Osteoblast (primary cell): ENCODE measurements at regions not wholly inside any gene's neighbourhood (a gene's known extent, or its start where the extent isn't known, plus 50 kb on each side); places are given as distances from the start of the nearest gene placed in this dataset.

Experiments
- DNase-seq: peaks from one replicate; pipeline ENCODE4 v3.0.0; 2011; ENCODE audit warnings: low spot score, mixed read lengths; ENCODE audit not compliant: insufficient read length; ENCODE audit errors: missing footprints
- H2AFZ ChIP-seq: 2 replicates; pipeline ENCODE4 v1.6.0; 2011; ENCODE audit warnings: mild to moderate bottlenecking, low read length
- H3K27ac ChIP-seq: 2 replicates; pipeline ENCODE4 v1.5.1; 2011; ENCODE audit warnings: mild to moderate bottlenecking, low read depth, low read length, moderate library complexity
- H3K27me3 ChIP-seq: 2 replicates; pipeline ENCODE4 v1.6.0; 2012; ENCODE audit warnings: mild to moderate bottlenecking, control low read depth, inconsistent platforms, low read length, moderate library complexity; ENCODE audit not compliant: insufficient read depth
- H3K36me3 ChIP-seq: 2 replicates; pipeline ENCODE4 v1.5.1; 2011; ENCODE audit warnings: mild to moderate bottlenecking, low read length, control low read depth, moderate library complexity; ENCODE audit not compliant: insufficient read depth
- H3K4me1 ChIP-seq: 2 replicates; pipeline ENCODE4 v1.5.1; 2011; ENCODE audit warnings: mild to moderate bottlenecking, low read length, control low read depth, moderate library complexity; ENCODE audit not compliant: insufficient read depth
- H3K4me2 ChIP-seq: 2 replicates; pipeline ENCODE4 v1.6.0; 2011; ENCODE audit warnings: mild to moderate bottlenecking, low read length; ENCODE audit not compliant: insufficient read depth
- H3K4me3 ChIP-seq: fragments of 200-600 bp; sonication (generic); 3 replicates; pipeline ENCODE4 v1.5.1; 2012; ENCODE audit warnings: mild to moderate bottlenecking, low read length, inconsistent platforms; ENCODE audit not compliant: insufficient read depth
- H3K79me2 ChIP-seq: 2 replicates; pipeline ENCODE4 v1.6.0; 2012; ENCODE audit warnings: mild to moderate bottlenecking, low read length, control low read depth, inconsistent platforms; ENCODE audit not compliant: insufficient read depth
- H3K9me3 ChIP-seq: 2 replicates; pipeline ENCODE4 v1.5.1; 2011; ENCODE audit warnings: low read depth, low read length, control low read depth
- H4K20me1 ChIP-seq: 2 replicates; pipeline ENCODE4 v1.6.0; 2012; ENCODE audit warnings: mild to moderate bottlenecking, low read length, control low read depth; ENCODE audit not compliant: insufficient read depth
- TF ChIP-seq, protein P1 (sequence below): IDR thresholded peaks from 2 replicates; pipeline ENCODE4 v1.5.1; 2011; ENCODE audit warnings: mild to moderate bottlenecking, low read depth, low read length, moderate library complexity; ENCODE audit errors: extremely low read depth

DNA sequence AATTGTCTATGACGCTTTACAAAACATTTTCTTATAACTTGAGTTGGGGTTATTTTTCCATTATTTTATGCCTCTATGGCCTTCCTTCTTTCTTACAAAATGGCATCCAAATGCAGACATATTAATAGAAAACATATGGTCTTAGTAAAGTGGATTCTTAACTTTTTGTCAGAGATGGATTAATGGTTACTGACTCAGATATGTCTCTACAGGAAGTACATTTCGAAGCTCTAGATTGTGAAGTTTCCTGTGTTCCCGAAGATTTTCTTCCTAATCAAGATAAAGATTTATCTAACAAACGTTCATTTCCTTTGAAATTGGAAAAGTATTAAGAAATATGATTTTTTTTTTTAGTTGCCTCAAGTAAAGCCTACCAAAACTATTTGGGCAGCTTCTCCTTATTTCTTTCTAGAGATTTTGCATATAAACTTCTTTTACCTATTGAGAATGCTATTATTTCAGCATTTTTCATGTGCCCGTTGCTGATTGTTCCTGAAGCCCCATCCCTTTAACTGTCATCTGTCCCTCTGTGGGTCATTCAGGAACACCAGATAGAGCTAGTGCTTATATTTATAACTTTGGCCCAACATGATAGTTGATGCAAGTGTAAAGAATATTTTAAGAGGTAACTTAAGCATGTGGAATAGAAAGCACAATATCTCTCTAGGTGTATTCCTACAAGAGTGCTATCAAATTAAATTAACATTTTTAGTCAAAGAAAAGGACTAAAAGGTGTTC is 498.0 kb downstream of the CCDC85A start:
- Histone ChIP-seq H4K20me1 (no peaks in the 10 kb centered on the region), H3K27me3 (no peaks in the 10 kb centered on the region), H3K4me1 (peaks cover 4% of the 10 kb centered on the region), H3K9me3 (no peaks in the 10 kb centered on the region), H3K4me2 (no peak overlapping the region), H3K79me2 (no peaks in the 10 kb centered on the region), H3K27ac (no peak overlapping the region), H3K36me3 (no peaks in the 10 kb centered on the region), H3K4me3 (no peak overlapping the region), H2AFZ (no peak overlapping the region)
- TF ChIP-seq, protein P1, sequence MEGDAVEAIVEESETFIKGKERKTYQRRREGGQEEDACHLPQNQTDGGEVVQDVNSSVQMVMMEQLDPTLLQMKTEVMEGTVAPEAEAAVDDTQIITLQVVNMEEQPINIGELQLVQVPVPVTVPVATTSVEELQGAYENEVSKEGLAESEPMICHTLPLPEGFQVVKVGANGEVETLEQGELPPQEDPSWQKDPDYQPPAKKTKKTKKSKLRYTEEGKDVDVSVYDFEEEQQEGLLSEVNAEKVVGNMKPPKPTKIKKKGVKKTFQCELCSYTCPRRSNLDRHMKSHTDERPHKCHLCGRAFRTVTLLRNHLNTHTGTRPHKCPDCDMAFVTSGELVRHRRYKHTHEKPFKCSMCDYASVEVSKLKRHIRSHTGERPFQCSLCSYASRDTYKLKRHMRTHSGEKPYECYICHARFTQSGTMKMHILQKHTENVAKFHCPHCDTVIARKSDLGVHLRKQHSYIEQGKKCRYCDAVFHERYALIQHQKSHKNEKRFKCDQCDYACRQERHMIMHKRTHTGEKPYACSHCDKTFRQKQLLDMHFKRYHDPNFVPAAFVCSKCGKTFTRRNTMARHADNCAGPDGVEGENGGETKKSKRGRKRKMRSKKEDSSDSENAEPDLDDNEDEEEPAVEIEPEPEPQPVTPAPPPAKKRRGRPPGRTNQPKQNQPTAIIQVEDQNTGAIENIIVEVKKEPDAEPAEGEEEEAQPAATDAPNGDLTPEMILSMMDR: no peak
- no peak for DNase-seq

DNA sequence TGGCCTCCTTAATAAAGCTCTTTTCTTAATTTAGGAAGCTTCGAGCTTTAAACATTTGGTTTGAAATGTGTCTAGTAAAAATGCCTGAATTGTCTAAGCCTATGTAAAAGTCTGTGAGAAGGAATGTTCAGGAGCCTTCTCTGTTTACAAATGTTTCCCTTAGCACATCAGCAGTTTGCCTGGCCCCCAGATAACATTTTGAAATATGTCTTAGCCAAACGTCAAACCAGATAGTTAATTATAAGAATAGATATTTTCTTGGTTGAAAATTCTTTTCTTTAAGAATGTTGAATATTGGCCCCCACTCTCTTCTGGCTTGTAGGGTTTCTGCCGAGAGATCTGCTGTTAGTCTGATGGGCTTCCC is 498.6 kb downstream of the CCDC85A start:
- peaks cover 4% of the 10 kb centered on the region for H3K4me1 ChIP-seq
- no peak overlapping the region for H2AFZ ChIP-seq
- H3K4me3 ChIP-seq: no peak overlapping the region
- H4K20me1 ChIP-seq: no peaks in the 10 kb centered on the region
- no peaks in the 10 kb centered on the region for H3K36me3 ChIP-seq
- no peaks in the 10 kb centered on the region for H3K79me2 ChIP-seq
- H3K27me3 ChIP-seq: no peaks in the 10 kb centered on the region
- H3K4me2 ChIP-seq: no peak overlapping the region
- DNase-seq: no peak
- TF ChIP-seq, protein P1: no peak
- H3K27ac ChIP-seq: no peak overlapping the region
- H3K9me3 ChIP-seq: no peaks in the 10 kb centered on the region

DNA sequence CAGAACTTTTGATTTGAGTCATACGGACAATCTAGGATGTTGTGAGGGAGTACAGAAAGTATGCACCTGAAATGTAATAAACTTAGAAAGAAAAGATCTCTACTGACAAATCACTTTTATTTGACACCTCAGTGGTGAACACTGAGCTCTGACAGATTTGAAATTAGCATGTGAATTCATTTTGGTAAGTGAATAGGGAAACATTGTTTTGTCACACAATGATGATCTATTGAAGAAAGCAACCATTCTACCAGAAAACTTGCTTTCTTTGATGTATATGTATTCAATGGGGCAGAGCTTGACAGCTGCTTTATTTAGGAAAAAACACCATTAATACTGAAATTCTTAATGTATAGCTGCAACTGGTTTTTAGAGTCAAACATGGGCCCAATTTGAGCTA is 500.5 kb downstream of the CCDC85A start:
- Histone ChIP-seq H2AFZ (no peak overlapping the region), H3K27ac (no peak overlapping the region), H3K36me3 (no peaks in the 10 kb centered on the region), H3K79me2 (no peaks in the 10 kb centered on the region), H4K20me1 (no peaks in the 10 kb centered on the region), H3K4me2 (no peak overlapping the region), H3K4me3 (no peak overlapping the region), H3K9me3 (no peaks in the 10 kb centered on the region), H3K27me3 (no peaks in the 10 kb centered on the region), H3K4me1 (peaks cover 4% of the 10 kb centered on the region)
- DNase-seq: no peak
- TF ChIP-seq, protein P1: no peak

DNA sequence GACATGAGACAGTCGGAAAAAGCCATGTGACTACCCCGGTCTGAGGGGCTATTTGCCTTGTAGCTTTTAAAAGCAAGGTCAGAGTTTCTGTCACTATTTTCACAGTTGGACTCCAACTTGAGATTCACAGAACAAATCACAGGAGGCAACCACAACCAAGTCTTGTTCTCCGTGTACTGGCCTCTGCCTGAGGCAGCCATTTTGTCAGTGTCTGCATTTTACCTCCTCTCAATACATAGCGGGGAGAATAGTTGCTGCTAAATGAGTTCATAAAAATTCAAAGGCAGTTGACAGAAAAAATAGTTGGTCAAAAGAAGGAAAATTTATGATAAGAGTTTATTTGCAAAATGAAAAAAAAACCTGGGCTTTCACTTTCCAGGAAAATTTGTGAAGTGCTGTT is 501.4 kb downstream of the CCDC85A start:
- TF ChIP-seq, protein P1: no peak
- no peak for DNase-seq
- no peaks in the 10 kb centered on the region for H3K36me3 ChIP-seq
- H3K4me1 ChIP-seq: peaks cover 4% of the 10 kb centered on the region
- H3K79me2 ChIP-seq: no peaks in the 10 kb centered on the region
- H3K4me3 ChIP-seq: no peak overlapping the region
- H3K4me2 ChIP-seq: no peak overlapping the region
- H4K20me1 ChIP-seq: no peaks in the 10 kb centered on the region
- no peaks in the 10 kb centered on the region for H3K27me3 ChIP-seq
- H3K9me3 ChIP-seq: no peaks in the 10 kb centered on the region
- no peak overlapping the region for H3K27ac ChIP-seq
- no peak overlapping the region for H2AFZ ChIP-seq
